CD14-positive monocyte (primary cell): ENCODE measurements at regions not wholly inside any gene's neighbourhood (a gene's known extent, or its start where the extent isn't known, plus 50 kb on each side); places are given as distances from the start of the nearest gene placed in this dataset.

ENCODE experiments used
- DNase-seq, 3 donors: peaks; one replicate each; pipeline ENCODE4 v3.0.0-alpha.2; 2011 to 2022
- H2AFZ ChIP-seq: 2 replicates; pipeline ENCODE4 v1.6.0; 2012; ENCODE audit warnings: mild to moderate bottlenecking, low read depth, low read length, inconsistent platforms; ENCODE audit not compliant: insufficient read depth, poor library complexity, severe bottlenecking
- H3K27ac ChIP-seq, 2 donors: 1 replicate in 1 of 2; 2 replicates in 1 of 2; pipeline ENCODE4 v1.5.1; 2012 to 2013; ENCODE audit warnings: low read length in 2 of 2, control low read depth in 1 of 2, inconsistent platforms in 1 of 2, low read depth in 1 of 2, mild to moderate bottlenecking in 1 of 2
- H3K27me3 ChIP-seq, 2 donors: one replicate each; pipeline versions ENCODE4 v1.6.0 to v1.6.1; 2011 to 2013; ENCODE audit warnings: low read length in 2 of 2; ENCODE audit not compliant: control insufficient read depth in 2 of 2, insufficient read depth in 2 of 2
- H3K36me3 ChIP-seq, 2 donors: replicated peaks in 1 of 2; 1 replicate in 1 of 2; 2 replicates in 1 of 2; pipeline versions ENCODE4 v1.5.1 to v1.6.1; 2012 to 2013; ENCODE audit warnings: low read length in 2 of 2, control low read depth in 1 of 2, inconsistent platforms in 1 of 2, mild to moderate bottlenecking in 1 of 2; ENCODE audit not compliant: insufficient read depth in 2 of 2, control insufficient read depth in 1 of 2
- H3K4me1 ChIP-seq, 2 donors: 1 replicate in 1 of 2; 2 replicates in 1 of 2; pipeline versions ENCODE4 v1.5.1 to v1.6.1; 2012 to 2013; ENCODE audit warnings: low read length in 2 of 2, control low read depth in 1 of 2, inconsistent platforms in 1 of 2, mild to moderate bottlenecking in 1 of 2, moderate library complexity in 1 of 2; ENCODE audit not compliant: insufficient read depth in 2 of 2, control insufficient read depth in 1 of 2
- H3K4me2 ChIP-seq: replicated peaks from 2 replicates; pipeline ENCODE3; 2012; ENCODE audit warnings: low read length, moderate library complexity, mild to moderate bottlenecking; ENCODE audit not compliant: poor library complexity, severe bottlenecking; ENCODE audit errors: extremely low read depth
- H3K4me3 ChIP-seq, 3 experiments: fragments of 200-600 bp in 1 of 3; sonication (generic) in 1 of 3; replicated peaks in 1 of 3; 1 replicate in 2 of 3; 2 replicates in 1 of 3; pipeline ENCODE4 v1.5.1; 2011 to 2013; ENCODE audit warnings: low read length in 3 of 3, mild to moderate bottlenecking in 3 of 3, control low read depth in 2 of 3, low read depth in 2 of 3, inconsistent platforms in 1 of 3, moderate library complexity in 1 of 3
- H3K79me2 ChIP-seq: 2 replicates; pipeline ENCODE4 v1.6.0; 2012; ENCODE audit warnings: mild to moderate bottlenecking, control low read depth, inconsistent platforms, low read length, moderate library complexity; ENCODE audit not compliant: insufficient read depth
- H3K9ac ChIP-seq: 2 replicates; pipeline ENCODE4 v1.6.0; 2017; ENCODE audit warnings: low read length, mild to moderate bottlenecking; ENCODE audit not compliant: insufficient read depth, poor library complexity, severe bottlenecking
- H3K9me3 ChIP-seq, 2 donors: replicated peaks in 1 of 2; 1 replicate in 1 of 2; 2 replicates in 1 of 2; pipeline versions ENCODE4 v1.5.1 to v1.6.1; 2012 to 2013; ENCODE audit warnings: low read length in 2 of 2, control low read depth in 1 of 2; ENCODE audit not compliant: control insufficient read depth in 1 of 2, insufficient read depth in 1 of 2
- H4K20me1 ChIP-seq: 2 replicates; pipeline ENCODE4 v1.6.0; 2012; ENCODE audit warnings: mild to moderate bottlenecking, low read length, control low read depth, moderate library complexity; ENCODE audit not compliant: insufficient read depth
- H3K27ac Mint-ChIP-seq, 7 donors: one replicate each; pipeline ENCODE4 v1.8.0; 2020; ENCODE audit warnings: mild to moderate bottlenecking in 7 of 7, mixed read lengths in 7 of 7, moderate library complexity in 6 of 7, inconsistent platforms in 2 of 7
- H3K27me3 Mint-ChIP-seq, 3 donors: one replicate each; pipeline ENCODE4 v1.8.0; 2021 to 2022; ENCODE audit warnings: low read depth in 3 of 3, mild to moderate bottlenecking in 3 of 3, mixed read lengths in 3 of 3, moderate library complexity in 3 of 3, inconsistent platforms in 1 of 3
- H3K36me3 Mint-ChIP-seq, 2 donors: one replicate each; pipeline ENCODE4 v1.8.0; 2020; ENCODE audit warnings: mixed read lengths in 2 of 2, inconsistent platforms in 1 of 2, mild to moderate bottlenecking in 1 of 2
- H3K4me1 Mint-ChIP-seq: one replicate; pipeline ENCODE4 v1.8.0; 2020; ENCODE audit warnings: mild to moderate bottlenecking, mixed read lengths
- H3K4me3 Mint-ChIP-seq, 2 donors: one replicate each; pipeline ENCODE4 v1.8.0; 2020; ENCODE audit warnings: mild to moderate bottlenecking in 2 of 2, mixed read lengths in 2 of 2, moderate library complexity in 1 of 2
- H3K9me3 Mint-ChIP-seq, 7 donors: one replicate each; pipeline ENCODE4 v1.8.0; 2020 to 2022; ENCODE audit warnings: mixed read lengths in 7 of 7, mild to moderate bottlenecking in 6 of 7, moderate library complexity in 6 of 7, inconsistent platforms in 2 of 7
- CTCF ChIP-seq: fragments of 200-600 bp; IDR thresholded peaks from one replicate; pipeline ENCODE4 v1.8.0; 2022; ENCODE audit warnings: antibody characterized with exemption, mild to moderate bottlenecking
- WGBS: methylation state at CpG from one replicate; pipeline ENCODE4 v1.1.5; 2013; ENCODE audit warnings: missing lambda C conversion rate; ENCODE audit not compliant: insufficient coverage; 5-methylcytosine and 5-hydroxymethylcytosine counted together
- intact Hi-C, 2 donors: fragments of 100-400 bp; cut with micrococcal nuclease; formaldehyde crosslinking; loops; one replicate each; pipeline versions ENCODE4 v1.15.0 to v1.15.1; 2023

- Histone ChIP-seq H3K27ac (no peak overlapping the region), H3K79me2 (no peaks in the 10 kb centered on the region), H3K36me3 (no peaks in the 10 kb centered on the region), H3K4me2 (no peak overlapping the region), H3K4me1 (peaks cover 73 to 85% of the 10 kb centered on the region in 2 donors), H3K4me3 (no peak overlapping the region), H3K9me3 (no peaks in the 10 kb centered on the region), H2AFZ (no peak overlapping the region), H3K9ac (no peak overlapping the region), H4K20me1 (no peaks in the 10 kb centered on the region), H3K27me3 (no peaks in the 10 kb centered on the region)
- intact Hi-C loops, result no loop called here
- no peak for DNase-seq
- no peak for TF ChIP-seq CTCF
- Mint-ChIP-seq H3K4me1 (peaks cover 77% of the 10 kb centered on the region), H3K36me3 (peaks cover 0 to 3% of the 10 kb centered on the region in 2 donors), H3K27ac (peak overlapping the region in 1 of 7 donors; percentile 56), H3K4me3 (no peak overlapping the region), H3K9me3 (peaks cover 0 to 4% (median 0%) of the 10 kb centered on the region in 7 donors), H3K27me3 (peaks cover 1 to 8% (median 4%) of the 10 kb centered on the region in 3 donors)
- WGBS, result 92% methylated on average over 6 of the region's 12 CpGs
Observed at GRCh38 chr20:50341880-50342637, 151.4 kb downstream of the CEBPB start.

DNA sequence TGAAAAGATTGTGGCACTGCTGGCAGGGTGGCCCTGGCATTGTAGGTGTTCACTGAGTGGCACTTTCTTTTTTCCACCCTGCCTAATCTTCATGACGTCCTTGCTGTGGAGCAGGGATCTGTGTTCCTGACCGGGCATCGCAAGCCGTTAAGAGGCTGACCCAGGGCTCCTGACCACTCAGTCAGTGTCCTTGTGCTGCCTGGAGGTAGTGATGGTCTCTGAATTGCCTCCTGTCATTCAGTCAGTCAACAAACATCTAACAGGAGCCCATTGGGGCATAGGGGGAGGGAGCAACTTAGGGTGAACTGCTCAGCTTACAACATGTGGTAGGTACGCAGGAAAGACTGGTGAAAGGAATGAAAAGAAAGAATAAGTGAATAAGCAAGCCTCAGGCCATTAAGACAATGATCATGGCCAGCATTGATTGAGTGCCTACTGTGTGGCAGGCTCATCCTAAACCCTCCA lies 152.0 kb downstream of the CEBPB start:
- Histone ChIP-seq H4K20me1 (no peaks in the 10 kb centered on the region), H3K9me3 (no peaks in the 10 kb centered on the region), H3K4me2 (no peak overlapping the region), H3K4me1 (peaks cover 76 to 87% of the 10 kb centered on the region in 2 donors), H3K4me3 (no peak overlapping the region), H2AFZ (no peak overlapping the region), H3K27ac (no peak overlapping the region), H3K79me2 (no peaks in the 10 kb centered on the region), H3K9ac (no peak overlapping the region), H3K36me3 (no peaks in the 10 kb centered on the region), H3K27me3 (no peaks in the 10 kb centered on the region)
- H3K4me3 Mint-ChIP-seq, result no peak overlapping the region
- H3K9me3 Mint-ChIP-seq, result peaks cover 0 to 4% (median 0%) of the 10 kb centered on the region in 7 donors
- peaks cover 1 to 8% (median 4%) of the 10 kb centered on the region in 3 donors for H3K27me3 Mint-ChIP-seq
- peaks cover 78% of the 10 kb centered on the region for H3K4me1 Mint-ChIP-seq
- WGBS, result 100% methylated on average over 1 of the region's 5 CpGs
- H3K27ac Mint-ChIP-seq, result no peak overlapping the region
- intact Hi-C loops, result no loop called here
- H3K36me3 Mint-ChIP-seq, result peaks cover 0 to 3% of the 10 kb centered on the region in 2 donors
- no peak for DNase-seq
- TF ChIP-seq CTCF, result no peak
